GM19035 (cell line): ENCODE measurements at regions not wholly inside any gene's neighbourhood (a gene's known extent, or its start where the extent isn't known, plus 50 kb on each side); places are given as distances from the start of the nearest gene placed in this dataset.

ENCODE experiments used
- ATAC-seq: cut with Tn5 transposase; IDR thresholded peaks from one replicate; pipeline ENCODE4 v1.9.1; 2021; ENCODE audit not compliant: unreplicated experiment

DNA sequence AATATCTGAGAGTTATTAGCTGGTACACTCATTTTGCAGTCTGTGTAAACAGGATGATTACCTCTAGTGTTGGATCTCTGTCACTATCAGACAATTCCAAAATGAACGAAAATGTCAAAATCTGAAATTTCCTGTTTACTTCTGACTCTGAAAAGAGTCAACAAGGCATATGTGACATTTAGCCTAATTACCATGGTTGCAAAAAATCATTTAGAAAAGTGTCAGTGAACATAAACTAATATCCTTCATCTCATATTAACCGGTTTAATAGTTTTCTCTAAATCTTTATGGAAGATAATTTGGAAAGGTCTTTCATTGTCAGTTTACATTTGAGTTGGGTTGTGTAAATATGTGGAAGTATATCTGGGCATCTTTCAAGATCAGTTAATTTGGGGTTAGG lies 431.8 kb upstream of the HSF2 start:
- no peak for ATAC-seq

- ATAC-seq, result no peak
Observed at GRCh38 chr6:121971931-121972335, 427.5 kb upstream of the HSF2 start.

GRCh38 chr6:121984956-121985355 lies 414.5 kb upstream of the HSF2 start:
- ATAC-seq, result no peak

DNA sequence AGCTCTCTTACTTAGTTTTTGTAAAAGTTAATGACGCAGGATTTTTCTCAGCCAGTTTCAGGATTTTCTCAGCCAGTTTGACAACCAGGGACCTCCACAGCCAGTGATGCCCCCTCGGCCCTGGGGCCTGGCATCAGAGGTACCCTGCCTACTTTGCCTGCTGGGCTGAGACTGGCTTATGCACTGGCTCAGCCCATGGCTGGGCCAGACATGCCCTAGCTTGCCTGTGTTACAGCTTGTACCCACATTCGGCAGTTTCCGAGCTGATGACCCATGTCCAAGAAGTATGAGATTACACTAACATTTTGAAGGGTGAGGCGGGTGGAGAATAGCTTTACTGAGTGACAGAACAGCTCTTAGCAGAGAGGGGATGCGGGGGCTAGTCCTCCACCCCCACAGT lies 406.1 kb upstream of the HSF2 start:
- ATAC-seq, result no peak

GRCh38 chr6:121994919-121995318 lies 404.5 kb upstream of the HSF2 start:
- no peak for ATAC-seq

DNA sequence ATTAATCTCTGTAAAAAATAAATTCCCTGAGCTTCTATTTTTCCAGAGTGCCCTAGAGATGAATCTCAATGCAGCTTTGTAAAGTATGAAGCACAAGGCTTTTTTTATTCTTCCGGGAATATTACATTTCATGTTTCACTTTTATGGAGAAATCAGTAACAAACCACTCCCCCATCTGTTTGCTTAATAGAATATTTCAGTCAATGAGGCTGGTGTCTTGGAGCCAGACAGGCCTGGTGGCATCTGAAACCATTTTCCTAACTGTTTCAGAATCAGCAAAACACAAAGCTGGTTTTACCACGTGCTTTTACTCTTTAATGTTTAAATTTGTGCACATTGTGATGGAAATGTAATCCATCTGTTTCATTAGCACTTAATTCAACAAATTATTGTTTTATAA lies 400.8 kb upstream of the HSF2 start:
- ATAC-seq, result no peak

GRCh38 chr6:121999456-122000065 lies 399.9 kb upstream of the HSF2 start:
- no peak for ATAC-seq

GRCh38 chr6:122005661-122006060 lies 393.8 kb upstream of the HSF2 start:
- ATAC-seq, result no peak

- no peak for ATAC-seq
Observed at GRCh38 chr6:122007339-122007738, 392.1 kb upstream of the HSF2 start.

DNA sequence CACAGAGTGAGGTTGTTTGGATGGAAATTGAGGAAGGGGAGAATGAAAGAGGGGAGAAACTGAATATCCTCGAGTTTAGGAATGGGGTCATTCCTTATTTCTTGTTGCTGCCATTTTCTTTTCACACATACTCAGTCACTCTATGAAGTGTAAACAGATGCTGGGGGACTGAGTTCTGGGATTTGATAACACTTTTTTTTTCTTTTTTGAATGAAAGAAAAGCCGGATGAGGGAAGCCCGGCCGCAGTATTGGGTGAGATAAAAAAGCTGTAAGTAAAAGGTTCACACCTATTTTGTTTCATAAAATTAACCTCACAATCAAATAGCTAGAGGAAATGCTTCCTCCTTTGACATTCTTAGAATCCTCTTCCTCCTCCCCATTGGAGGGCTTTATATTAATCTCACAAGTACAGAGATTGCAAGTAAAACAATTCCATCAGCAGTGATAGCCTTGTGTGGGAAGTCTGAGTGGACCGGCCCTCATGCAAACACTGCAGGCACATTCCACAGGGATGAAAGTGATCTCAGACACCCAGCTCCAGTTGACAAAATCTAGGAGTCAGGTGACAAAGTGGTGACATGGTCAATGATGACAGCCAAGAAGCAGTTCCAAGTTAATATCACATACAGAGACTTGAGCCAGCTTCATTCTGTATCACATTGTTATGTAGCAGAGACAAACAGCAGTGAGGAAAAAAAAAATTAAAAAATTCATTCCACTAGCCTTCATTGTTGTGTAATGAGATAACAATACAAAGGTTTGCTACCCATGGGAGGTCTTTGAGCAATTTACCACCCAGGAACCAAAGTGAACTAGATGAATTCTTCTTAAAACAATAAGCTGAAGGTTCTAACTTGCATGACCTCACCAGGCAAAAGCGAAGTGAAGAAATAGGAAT lies 391.1 kb upstream of the HSF2 start:
- ATAC-seq, result no peak

DNA sequence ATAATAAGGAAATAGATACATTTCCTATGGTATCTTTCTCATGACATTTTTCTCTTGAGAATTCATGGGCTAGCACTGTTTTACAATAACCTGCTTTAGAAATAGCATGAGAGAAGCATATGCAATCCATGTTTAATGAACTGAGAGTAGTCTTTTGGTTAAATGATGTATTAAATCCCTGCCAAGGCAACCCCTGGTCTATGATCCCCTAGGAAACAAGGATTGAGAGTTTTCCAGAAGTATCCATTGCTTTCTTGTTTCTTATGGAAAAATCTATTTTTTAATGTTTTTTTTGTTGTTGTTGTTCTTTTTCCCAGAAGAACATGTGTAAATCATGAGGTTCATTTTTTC lies 390.5 kb upstream of the HSF2 start:
- no peak for ATAC-seq

DNA sequence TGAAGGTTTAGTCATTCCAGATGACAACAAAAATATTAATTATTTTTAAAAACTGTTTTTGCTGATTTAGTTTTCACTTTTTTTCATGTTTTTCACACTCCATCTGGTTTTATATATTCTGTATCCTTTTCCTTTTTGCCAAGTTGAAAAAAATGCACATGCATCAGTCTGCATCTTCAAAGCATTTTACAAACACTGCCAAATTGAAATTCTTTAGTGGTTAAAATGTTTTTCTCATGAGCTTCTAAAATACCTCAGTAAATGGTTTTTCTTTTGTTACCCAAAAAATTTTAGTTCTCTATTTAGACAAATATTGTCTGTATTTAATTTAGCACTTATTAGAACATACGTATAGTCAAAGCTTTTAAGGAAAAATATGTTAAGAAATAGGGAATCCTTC lies 386.9 kb upstream of the HSF2 start:
- no peak for ATAC-seq

DNA sequence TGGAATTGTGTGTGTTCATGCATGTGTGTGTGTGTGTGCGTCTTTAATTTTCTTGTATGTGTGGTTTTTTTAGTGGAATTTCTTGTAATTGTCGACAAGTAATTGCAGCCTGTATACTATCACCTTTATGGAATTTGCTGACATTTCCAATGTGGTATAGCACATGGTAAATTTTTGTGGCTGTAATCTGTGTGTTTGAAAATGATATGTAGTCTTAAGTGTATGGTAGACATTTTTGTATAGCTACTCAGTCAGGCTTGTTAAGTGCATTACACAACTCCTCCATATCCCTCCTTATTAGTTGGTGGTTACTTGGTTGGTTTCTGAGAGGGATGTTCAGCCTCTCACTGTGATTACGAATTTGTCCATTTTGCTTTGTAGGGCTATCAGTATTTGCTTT lies 384.5 kb upstream of the HSF2 start:
- ATAC-seq, result no peak

GRCh38 chr6:122020588-122021264 lies 378.7 kb upstream of the HSF2 start:
- peak; percentile 73 for ATAC-seq

DNA sequence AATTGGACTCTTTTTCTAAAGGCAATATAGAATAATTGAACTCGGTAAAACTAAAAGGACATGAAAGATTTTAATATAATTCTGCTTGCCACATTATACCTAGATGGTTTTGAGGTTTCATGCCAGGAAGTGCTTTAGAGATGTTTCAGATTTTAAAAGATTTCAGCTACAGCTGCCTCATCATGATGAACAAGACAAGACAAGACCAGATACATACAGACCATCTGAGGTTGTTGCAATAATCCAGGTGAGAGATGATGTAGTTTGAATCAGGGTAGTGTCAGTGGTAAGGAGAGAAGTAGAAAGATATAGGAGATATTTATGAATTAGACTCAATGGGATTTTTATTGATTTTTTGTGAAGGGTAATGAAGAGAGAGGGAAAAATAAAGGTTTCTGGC lies 374.3 kb upstream of the HSF2 start:
- no peak for ATAC-seq

GRCh38 chr6:122026582-122027369 lies 372.7 kb upstream of the HSF2 start:
- no peak for ATAC-seq

DNA sequence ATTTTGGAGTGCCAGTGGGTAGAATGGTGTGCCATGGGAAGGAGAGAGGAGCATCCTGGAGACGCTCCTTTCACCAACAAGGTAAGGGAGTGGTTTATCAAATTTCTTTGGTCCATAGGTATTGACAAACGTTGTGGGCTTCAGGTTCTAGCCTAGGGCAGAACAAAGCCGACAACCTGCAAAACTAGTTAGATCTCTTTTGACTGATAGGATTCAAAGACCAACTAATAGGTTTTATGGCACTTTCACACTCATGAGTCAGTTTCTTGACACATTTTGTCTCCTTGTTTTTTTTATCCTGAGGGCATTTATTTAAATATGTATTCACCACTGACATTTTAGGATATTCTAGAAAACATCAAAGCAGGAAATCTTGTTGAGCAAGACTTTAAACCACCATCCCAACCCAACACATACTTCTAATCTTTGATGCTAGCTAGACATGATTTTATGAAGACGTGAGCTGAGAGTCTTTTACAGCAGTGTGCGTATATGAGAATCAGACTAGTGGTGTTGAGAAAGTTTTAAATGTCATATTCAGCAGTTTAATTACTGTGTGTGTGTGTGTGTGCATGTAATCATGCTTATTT lies 370.4 kb upstream of the HSF2 start:
- ATAC-seq, result no peak

DNA sequence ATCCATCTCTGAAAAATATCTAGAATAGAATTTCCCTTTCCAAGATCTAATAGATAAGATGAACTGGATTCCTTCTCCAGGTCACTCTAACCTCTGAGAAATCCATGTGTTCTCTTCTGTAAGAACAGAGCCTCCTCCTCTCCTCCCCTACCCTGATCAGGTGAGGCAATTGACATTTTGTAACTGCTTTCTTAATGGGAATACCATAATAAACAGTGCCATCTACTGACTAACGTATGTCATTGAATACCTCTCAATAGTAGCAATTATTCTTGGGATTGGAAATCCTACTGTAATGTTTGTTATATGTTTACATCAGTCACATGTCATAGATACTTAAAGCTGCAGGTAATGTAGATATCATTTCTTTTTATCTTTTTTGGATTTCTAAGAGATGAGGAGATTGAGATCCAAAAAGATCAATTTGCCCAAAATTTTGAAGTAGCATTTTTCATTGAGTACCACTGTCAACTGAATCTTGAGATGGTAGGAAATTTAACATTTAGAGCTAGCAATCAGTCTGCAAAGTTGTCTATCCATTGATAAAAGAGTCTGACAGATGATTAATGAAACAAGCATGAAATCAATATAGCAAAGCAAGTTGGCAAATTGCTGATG lies 365.8 kb upstream of the HSF2 start:
- ATAC-seq, result peak; percentile 92

DNA sequence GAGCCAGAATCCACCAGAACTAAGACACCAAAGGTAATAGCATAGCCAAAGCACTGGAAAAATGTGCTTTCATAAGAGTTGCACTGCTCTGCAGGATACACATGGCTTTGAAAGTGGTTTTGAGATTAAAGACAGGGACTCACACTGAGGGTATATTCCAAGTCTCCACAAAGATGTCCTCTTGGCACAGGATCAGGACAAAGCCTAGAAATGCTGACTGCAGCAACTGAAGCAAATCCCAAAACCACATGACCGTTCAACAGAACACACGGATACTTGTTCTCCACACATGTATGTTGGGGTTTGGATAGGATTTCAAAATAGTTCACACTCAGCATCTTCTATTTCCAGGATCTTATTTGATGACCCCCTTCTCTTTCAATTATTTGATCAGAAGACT lies 364.3 kb upstream of the HSF2 start:
- ATAC-seq, result no peak

DNA sequence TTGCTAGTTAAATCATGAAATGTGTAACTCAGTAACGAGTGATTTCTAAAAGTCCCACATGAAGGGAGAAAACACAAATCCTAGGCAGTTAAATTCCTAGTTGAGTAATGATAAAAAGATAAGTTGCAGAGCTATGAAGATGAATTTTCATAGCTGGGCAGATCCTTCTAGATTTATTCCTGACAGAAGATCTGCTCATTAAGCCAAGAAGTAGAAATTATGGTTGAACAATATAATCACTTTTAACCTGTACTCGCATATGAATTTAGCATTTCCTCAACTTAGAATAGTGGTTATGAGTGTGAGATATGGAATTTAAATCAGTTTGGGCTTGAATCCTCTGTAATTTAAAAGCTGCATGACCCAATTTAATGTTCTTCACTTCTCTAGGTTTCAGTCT lies 359.2 kb upstream of the HSF2 start:
- no peak for ATAC-seq

GRCh38 chr6:122042380-122042779 lies 357.1 kb upstream of the HSF2 start:
- ATAC-seq, result no peak
